Stomach (tissue), 4 donors: ENCODE measurements at regions not wholly inside any gene's neighbourhood (a gene's known extent, or its start where the extent isn't known, plus 50 kb on each side); places are given as distances from the start of the nearest gene placed in this dataset.

Experiments
- EP300 ChIP-seq: sonication (generic); formaldehyde crosslinking; IDR thresholded peaks from one replicate; pipeline ENCODE4 v1.6.1; 2017; ENCODE audit warnings: antibody characterized with exemption
- POLR2A ChIP-seq, 4 donors: fragments of 450-650 bp; IDR thresholded peaks; one replicate each; pipeline ENCODE4 v1.6.1; 2016; ENCODE audit warnings: antibody characterized with exemption in 4 of 4, control low read depth in 2 of 4, mild to moderate bottlenecking in 1 of 4, moderate library complexity in 1 of 4
- TF ChIP-seq, protein P1 (sequence below), 7 experiments: fragments of 450-650 bp in 4 of 7; fragments of 200-600 bp in 3 of 7; sonication (generic) in 3 of 7; IDR thresholded peaks; one replicate each; pipeline ENCODE4 v1.5.1; 2016 to 2019; ENCODE audit warnings: antibody characterized with exemption in 7 of 7, control low read depth in 2 of 7, mild to moderate bottlenecking in 1 of 7

DNA sequence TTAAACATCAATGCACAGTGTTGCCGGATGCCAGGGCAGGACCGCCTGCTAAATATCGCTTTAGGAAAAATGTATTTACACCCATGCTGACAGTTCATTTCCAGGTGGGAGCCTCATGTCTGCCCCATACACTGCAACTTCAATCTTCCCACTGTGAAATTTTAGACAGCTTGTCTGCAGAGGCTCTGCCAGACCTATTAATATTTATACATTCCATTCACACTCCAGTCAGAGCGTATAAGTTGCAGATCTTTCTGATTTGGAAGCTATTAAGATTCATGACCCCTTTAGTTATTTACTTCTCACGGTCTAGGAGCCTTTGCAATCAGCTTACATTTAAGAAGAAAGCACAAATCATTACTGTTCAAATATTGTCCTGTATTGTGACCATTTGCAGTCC, 357.4 kb downstream of the ATP23 start:
- no peak for TF ChIP-seq POLR2A (IDR thresholded peaks at IDR 0.05)
- TF ChIP-seq, protein P1, sequence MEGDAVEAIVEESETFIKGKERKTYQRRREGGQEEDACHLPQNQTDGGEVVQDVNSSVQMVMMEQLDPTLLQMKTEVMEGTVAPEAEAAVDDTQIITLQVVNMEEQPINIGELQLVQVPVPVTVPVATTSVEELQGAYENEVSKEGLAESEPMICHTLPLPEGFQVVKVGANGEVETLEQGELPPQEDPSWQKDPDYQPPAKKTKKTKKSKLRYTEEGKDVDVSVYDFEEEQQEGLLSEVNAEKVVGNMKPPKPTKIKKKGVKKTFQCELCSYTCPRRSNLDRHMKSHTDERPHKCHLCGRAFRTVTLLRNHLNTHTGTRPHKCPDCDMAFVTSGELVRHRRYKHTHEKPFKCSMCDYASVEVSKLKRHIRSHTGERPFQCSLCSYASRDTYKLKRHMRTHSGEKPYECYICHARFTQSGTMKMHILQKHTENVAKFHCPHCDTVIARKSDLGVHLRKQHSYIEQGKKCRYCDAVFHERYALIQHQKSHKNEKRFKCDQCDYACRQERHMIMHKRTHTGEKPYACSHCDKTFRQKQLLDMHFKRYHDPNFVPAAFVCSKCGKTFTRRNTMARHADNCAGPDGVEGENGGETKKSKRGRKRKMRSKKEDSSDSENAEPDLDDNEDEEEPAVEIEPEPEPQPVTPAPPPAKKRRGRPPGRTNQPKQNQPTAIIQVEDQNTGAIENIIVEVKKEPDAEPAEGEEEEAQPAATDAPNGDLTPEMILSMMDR (IDR thresholded peaks at IDR 0.05), result no peak
- TF ChIP-seq EP300, result no peak
